ENCODE measurements at regions not wholly inside any gene's neighbourhood (a gene's known extent, or its start where the extent isn't known, plus 50 kb on each side); places are given as distances from the start of the nearest gene placed in this dataset.

- Histone ChIP-seq H3K27me3 (replicated peaks in 1 of 7) (no peaks in the 10 kb centered on the region), H3K27ac (peak overlapping the region; percentile 45 to 85 (median 80)), H3K9me3 (peaks cover 0 to 3% (median 0%) of the 10 kb centered on the region in 8 donors), H3K4me1 (peaks cover 6 to 27% (median 14%) of the 10 kb centered on the region in 6 donors), H3K36me3 (no peaks in the 10 kb centered on the region), H3K4me3 (peak overlapping the region in 7 of 8 donors; percentile 30 to 74 (median 44))
- no peak for DNase-seq
- intact Hi-C loops (cut with DNase I; ENCODE audit: low total_unique reads): no loop called here
- WGBS, 5 donors: 30 to 44% (median 37%) methylated on average over 5 of the region's 5 CpGs
- TF ChIP-seq, protein P1, sequence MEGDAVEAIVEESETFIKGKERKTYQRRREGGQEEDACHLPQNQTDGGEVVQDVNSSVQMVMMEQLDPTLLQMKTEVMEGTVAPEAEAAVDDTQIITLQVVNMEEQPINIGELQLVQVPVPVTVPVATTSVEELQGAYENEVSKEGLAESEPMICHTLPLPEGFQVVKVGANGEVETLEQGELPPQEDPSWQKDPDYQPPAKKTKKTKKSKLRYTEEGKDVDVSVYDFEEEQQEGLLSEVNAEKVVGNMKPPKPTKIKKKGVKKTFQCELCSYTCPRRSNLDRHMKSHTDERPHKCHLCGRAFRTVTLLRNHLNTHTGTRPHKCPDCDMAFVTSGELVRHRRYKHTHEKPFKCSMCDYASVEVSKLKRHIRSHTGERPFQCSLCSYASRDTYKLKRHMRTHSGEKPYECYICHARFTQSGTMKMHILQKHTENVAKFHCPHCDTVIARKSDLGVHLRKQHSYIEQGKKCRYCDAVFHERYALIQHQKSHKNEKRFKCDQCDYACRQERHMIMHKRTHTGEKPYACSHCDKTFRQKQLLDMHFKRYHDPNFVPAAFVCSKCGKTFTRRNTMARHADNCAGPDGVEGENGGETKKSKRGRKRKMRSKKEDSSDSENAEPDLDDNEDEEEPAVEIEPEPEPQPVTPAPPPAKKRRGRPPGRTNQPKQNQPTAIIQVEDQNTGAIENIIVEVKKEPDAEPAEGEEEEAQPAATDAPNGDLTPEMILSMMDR (IDR thresholded peaks at IDR 0.05 in 8 of 11, conservative IDR thresholded peaks at IDR 0.05 in 3 of 11): no peak
- TF ChIP-seq POLR2AphosphoS5 (IDR thresholded peaks at IDR 0.05) (no peak), POLR2A (IDR thresholded peaks at IDR 0.05) (no peak)
These were observed 255.6 kb upstream of the JADE1 start for GRCh38 chr4:128553686-128554515.

DNA sequence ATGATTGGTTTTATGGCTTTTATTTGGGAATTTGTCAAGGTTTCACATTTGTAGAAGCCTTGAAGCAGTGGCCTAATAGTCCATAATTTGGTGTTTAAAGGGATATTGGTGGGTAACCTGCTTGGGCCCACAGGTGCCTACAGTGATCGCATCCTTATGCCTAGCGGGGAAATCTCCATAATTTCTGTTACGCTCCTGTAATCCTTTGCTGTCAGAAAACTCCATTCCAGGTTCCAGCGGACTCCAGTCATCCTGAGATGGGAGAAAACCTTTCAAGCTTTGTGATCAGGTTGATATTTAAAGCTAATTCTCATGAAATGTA lies 257.0 kb upstream of the JADE1 start:
- Histone ChIP-seq H3K36me3 (no peaks in the 10 kb centered on the region), H3K9me3 (peaks cover 0 to 3% (median 0%) of the 10 kb centered on the region in 8 donors), H3K4me1 (peaks cover 6 to 27% (median 14%) of the 10 kb centered on the region in 6 donors), H3K27ac (peak overlapping the region in 6 of 8 donors; percentile 63 to 85 (median 80)), H3K4me3 (peak overlapping the region in 4 of 8 donors; percentile 44 to 74 (median 48)), H3K27me3 (replicated peaks in 1 of 7) (no peaks in the 10 kb centered on the region)
- intact Hi-C loops (cut with DNase I; ENCODE audit: low total_unique reads): no loop called here
- no peak for TF ChIP-seq POLR2AphosphoS5 (IDR thresholded peaks at IDR 0.05)
- TF ChIP-seq, protein P1 (IDR thresholded peaks at IDR 0.05 in 8 of 11, conservative IDR thresholded peaks at IDR 0.05 in 3 of 11): no peak
- TF ChIP-seq POLR2A (IDR thresholded peaks at IDR 0.05): no peak
- WGBS, 5 donors: 97 to 100% (median 97%) methylated on average over 4 of the region's 4 CpGs
- DNase-seq: no peak

DNA sequence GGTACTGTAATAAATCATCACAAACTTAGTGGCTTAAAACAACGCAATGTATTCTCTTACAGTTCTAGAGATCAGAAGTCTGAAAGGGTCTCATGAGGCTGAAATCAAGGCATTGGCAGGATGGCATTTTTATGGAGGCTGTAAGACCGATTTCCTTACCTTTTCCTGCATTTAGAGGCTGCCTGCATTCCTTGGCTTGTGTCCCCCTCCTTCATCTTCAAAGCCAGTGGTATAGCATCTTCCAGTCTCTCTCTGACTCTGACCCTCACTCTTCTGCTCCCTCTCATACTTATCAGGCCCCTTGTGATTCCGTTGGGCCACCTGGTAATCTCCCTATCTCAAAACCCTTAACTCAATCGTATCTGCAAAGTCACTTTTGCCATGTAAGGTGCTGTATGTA lies 258.2 kb upstream of the JADE1 start:
- no peak overlapping the region for H3K27ac ChIP-seq
- peaks cover 0 to 3% (median 0%) of the 10 kb centered on the region in 8 donors for H3K9me3 ChIP-seq
- H3K4me1 ChIP-seq: peaks cover 6 to 27% (median 14%) of the 10 kb centered on the region in 6 donors
- intact Hi-C loops (cut with DNase I; ENCODE audit: low total_unique reads): no loop called here
- no peak for DNase-seq
- TF ChIP-seq POLR2AphosphoS5 (IDR thresholded peaks at IDR 0.05): no peak
- no peak for TF ChIP-seq POLR2A (IDR thresholded peaks at IDR 0.05)
- TF ChIP-seq, protein P1 (IDR thresholded peaks at IDR 0.05 in 8 of 11, conservative IDR thresholded peaks at IDR 0.05 in 3 of 11): no peak
- H3K27me3 ChIP-seq (replicated peaks in 1 of 7): no peaks in the 10 kb centered on the region
- 87 to 98% (median 91%) methylated on average over 4 of the region's 4 CpGs for WGBS, 5 donors
- no peaks in the 10 kb centered on the region for H3K36me3 ChIP-seq
- H3K4me3 ChIP-seq: no peak overlapping the region

- Histone ChIP-seq H3K27ac (no peak overlapping the region), H3K9me3 (peaks cover 0 to 3% (median 0%) of the 10 kb centered on the region in 8 donors), H3K36me3 (no peaks in the 10 kb centered on the region), H3K27me3 (replicated peaks in 1 of 7) (no peaks in the 10 kb centered on the region), H3K4me1 (peaks cover 6 to 26% (median 14%) of the 10 kb centered on the region in 6 donors), H3K4me3 (no peak overlapping the region)
- WGBS, 5 donors: 80 to 90% (median 84%) methylated on average over 5 of the region's 5 CpGs
- TF ChIP-seq, protein P1 (IDR thresholded peaks at IDR 0.05 in 8 of 11, conservative IDR thresholded peaks at IDR 0.05 in 3 of 11): no peak
- no peak for TF ChIP-seq POLR2A (IDR thresholded peaks at IDR 0.05)
- no peak for DNase-seq
- intact Hi-C loops (cut with DNase I; ENCODE audit: low total_unique reads): no loop called here
These were observed 259.4 kb upstream of the JADE1 start for GRCh38 chr4:128550060-128550459.
